ENCODE measurements at regions not wholly inside any gene's neighbourhood (a gene's known extent, or its start where the extent isn't known, plus 50 kb on each side); places are given as distances from the start of the nearest gene placed in this dataset.

- no peak for DNase-seq (ENCODE audit: extremely low read depth, low read depth)
- TF ChIP-seq, protein P1, sequence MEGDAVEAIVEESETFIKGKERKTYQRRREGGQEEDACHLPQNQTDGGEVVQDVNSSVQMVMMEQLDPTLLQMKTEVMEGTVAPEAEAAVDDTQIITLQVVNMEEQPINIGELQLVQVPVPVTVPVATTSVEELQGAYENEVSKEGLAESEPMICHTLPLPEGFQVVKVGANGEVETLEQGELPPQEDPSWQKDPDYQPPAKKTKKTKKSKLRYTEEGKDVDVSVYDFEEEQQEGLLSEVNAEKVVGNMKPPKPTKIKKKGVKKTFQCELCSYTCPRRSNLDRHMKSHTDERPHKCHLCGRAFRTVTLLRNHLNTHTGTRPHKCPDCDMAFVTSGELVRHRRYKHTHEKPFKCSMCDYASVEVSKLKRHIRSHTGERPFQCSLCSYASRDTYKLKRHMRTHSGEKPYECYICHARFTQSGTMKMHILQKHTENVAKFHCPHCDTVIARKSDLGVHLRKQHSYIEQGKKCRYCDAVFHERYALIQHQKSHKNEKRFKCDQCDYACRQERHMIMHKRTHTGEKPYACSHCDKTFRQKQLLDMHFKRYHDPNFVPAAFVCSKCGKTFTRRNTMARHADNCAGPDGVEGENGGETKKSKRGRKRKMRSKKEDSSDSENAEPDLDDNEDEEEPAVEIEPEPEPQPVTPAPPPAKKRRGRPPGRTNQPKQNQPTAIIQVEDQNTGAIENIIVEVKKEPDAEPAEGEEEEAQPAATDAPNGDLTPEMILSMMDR (IDR thresholded peaks at IDR 0.05; ENCODE audit: low read depth, low read length) = no peak
These were observed 1175.5 kb downstream of the MAT2B start for GRCh38 chr5:164680812-164681520.

DNA sequence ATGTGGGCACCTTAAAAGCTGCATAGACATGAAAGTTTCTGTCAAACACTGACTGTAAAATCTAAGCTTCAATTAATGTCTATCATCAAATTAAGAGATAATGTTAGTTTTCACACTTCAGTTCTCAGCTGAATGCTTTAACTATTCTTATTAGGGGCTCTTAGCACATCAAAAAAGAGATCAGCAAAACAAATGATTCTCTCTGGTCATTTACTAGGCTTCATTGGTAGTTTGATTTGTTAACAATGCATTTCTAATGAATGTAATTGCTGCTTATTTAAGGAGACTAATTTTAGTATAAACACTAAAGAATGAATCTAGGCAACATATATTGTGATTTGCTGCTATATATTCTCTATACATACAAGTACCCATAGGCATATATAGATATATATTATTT is 1182.0 kb downstream of the MAT2B start:
- DNase-seq (ENCODE audit: extremely low read depth, low read depth) = no peak
- TF ChIP-seq, protein P1 (IDR thresholded peaks at IDR 0.05; ENCODE audit: low read depth, low read length) = no peak

- DNase-seq (ENCODE audit: extremely low read depth, low read depth) = no peak
- TF ChIP-seq, protein P1 (IDR thresholded peaks at IDR 0.05; ENCODE audit: low read depth, low read length) = no peak
These were observed 1183.0 kb downstream of the MAT2B start for GRCh38 chr5:164688437-164688836.

DNA sequence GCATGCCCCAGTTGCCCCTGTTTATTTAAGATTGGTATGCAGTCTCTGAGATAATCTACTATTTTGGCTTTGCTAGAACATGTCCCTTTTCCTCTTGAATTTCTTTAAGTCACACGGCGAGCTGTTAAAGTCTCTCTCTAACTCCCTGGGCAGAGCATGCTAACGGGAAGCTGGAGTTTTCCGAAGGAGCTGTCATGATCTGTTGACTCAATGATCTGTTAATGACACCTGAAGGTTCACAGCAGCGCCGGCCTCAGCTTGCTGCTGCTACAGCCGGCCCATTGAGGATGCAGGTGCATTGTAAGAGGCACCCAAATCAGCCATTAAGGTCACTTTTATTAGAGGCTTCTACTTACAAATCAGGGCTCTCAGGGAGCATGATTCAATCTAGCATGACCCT is 1203.4 kb downstream of the MAT2B start:
- no peak for DNase-seq (ENCODE audit: extremely low read depth, low read depth)
- TF ChIP-seq, protein P1 (IDR thresholded peaks at IDR 0.05; ENCODE audit: low read depth, low read length) = no peak

- TF ChIP-seq, protein P1 (IDR thresholded peaks at IDR 0.05; ENCODE audit: low read depth, low read length) = no peak
- DNase-seq (ENCODE audit: extremely low read depth, low read depth) = no peak
These were observed 1208.3 kb downstream of the MAT2B start for GRCh38 chr5:164713682-164714081.

GRCh38 chr5:164721116-164721515 is 1215.7 kb downstream of the MAT2B start:
- TF ChIP-seq, protein P1 (IDR thresholded peaks at IDR 0.05; ENCODE audit: low read depth, low read length) = no peak
- no peak for DNase-seq (ENCODE audit: extremely low read depth, low read depth)

GRCh38 chr5:164721656-164722055 is 1216.2 kb downstream of the MAT2B start:
- TF ChIP-seq, protein P1 (IDR thresholded peaks at IDR 0.05; ENCODE audit: low read depth, low read length) = no peak
- DNase-seq (ENCODE audit: extremely low read depth, low read depth) = no peak
